ENCODE measurements at regions not wholly inside any gene's neighbourhood (a gene's known extent, or its start where the extent isn't known, plus 50 kb on each side); places are given as distances from the start of the nearest gene placed in this dataset.
"Not testable (repeated sequence)": the region's sequence is repeated elsewhere in the genome, so short reads cannot be mapped to it uniquely, and the experiment has no call there.

GRCh38 chr11:67799808-67800207 lies 125.4 kb upstream of the ALDH3B2 start:
- H3K27ac ChIP-seq; DNase-seq; H3K27me3 ChIP-seq (ENCODE audit: insufficient read depth in 3 of 3, low read length in 2 of 3); H3K9me3 ChIP-seq; H3K4me3 ChIP-seq; H3K4me1 ChIP-seq; H3K36me3 ChIP-seq (ENCODE audit: insufficient read depth in 1 of 2, low read depth in 1 of 2); ATAC-seq: not testable (repeated sequence)
- intact Hi-C loops (cut with DNase I), result loop anchor here in 1 of 2 donors (10.0 kb wide), 1 partner anchor 165 kb away; the partner anchor contains the start of gene TBX10
- 30 to 42% (median 33%) methylated on average over 4 of the region's 4 CpGs for WGBS, 3 donors
- TF ChIP-seq CTCF (IDR thresholded peaks at IDR 0.05), result peak; percentile 43

GRCh38 chr11:67797726-67798521 lies 123.5 kb upstream of the ALDH3B2 start:
- H3K4me1 ChIP-seq; H3K27me3 ChIP-seq (ENCODE audit: insufficient read depth in 3 of 3, low read length in 2 of 3); intact Hi-C loops (cut with DNase I); H3K36me3 ChIP-seq (ENCODE audit: insufficient read depth in 1 of 2, low read depth in 1 of 2); H3K4me3 ChIP-seq; H3K27ac ChIP-seq; H3K9me3 ChIP-seq; DNase-seq; ATAC-seq: not testable (repeated sequence)
- WGBS, 3 donors, result 91 to 94% (median 94%) methylated on average over 15 of the region's 15 CpGs

- ATAC-seq, result no peak
Measured at GRCh38 chr11:67795746-67796145, 121.3 kb upstream of the ALDH3B2 start.

GRCh38 chr11:67793750-67794149 lies 119.3 kb upstream of the ALDH3B2 start:
- intact Hi-C loops (cut with DNase I); H3K27ac ChIP-seq; H3K36me3 ChIP-seq (ENCODE audit: insufficient read depth in 1 of 2, low read depth in 1 of 2); H3K27me3 ChIP-seq (ENCODE audit: insufficient read depth in 3 of 3, low read length in 2 of 3); H3K4me3 ChIP-seq; H3K9me3 ChIP-seq; H3K4me1 ChIP-seq; ATAC-seq; DNase-seq: not testable (repeated sequence)
- WGBS, 3 donors, result 65 to 67% (median 65%) methylated on average over 5 to 6 of the region's 8 CpGs

More at GRCh38 chr11:67795746-67796145, 121.3 kb upstream of the ALDH3B2 start:
- intact Hi-C loops (cut with DNase I), result no loop called here
- Histone ChIP-seq H3K4me3 (no peak overlapping the region), H3K4me1 (no peaks in the 10 kb centered on the region), H3K27me3 (ENCODE audit: insufficient read depth in 3 of 3, low read length in 2 of 3) (no peaks in the 10 kb centered on the region), H3K36me3 (ENCODE audit: insufficient read depth in 1 of 2, low read depth in 1 of 2) (no peaks in the 10 kb centered on the region), H3K27ac (no peak overlapping the region), H3K9me3 (no peaks in the 10 kb centered on the region)
- DNase-seq, result no peak
- no peak for TF ChIP-seq CTCF (IDR thresholded peaks at IDR 0.05)
- WGBS, 3 donors, result 91 to 97% (median 91%) methylated on average over 11 to 12 of the region's 12 CpGs

GRCh38 chr11:67792273-67792990 lies 118.0 kb upstream of the ALDH3B2 start:
- H3K9me3 ChIP-seq; H3K36me3 ChIP-seq (ENCODE audit: insufficient read depth in 1 of 2, low read depth in 1 of 2); ATAC-seq; intact Hi-C loops (cut with DNase I); H3K27me3 ChIP-seq (ENCODE audit: insufficient read depth in 3 of 3, low read length in 2 of 3); H3K4me3 ChIP-seq; H3K4me1 ChIP-seq; H3K27ac ChIP-seq: not testable (repeated sequence)
- 9 to 15% (median 12%) methylated on average over 21 to 26 of the region's 26 CpGs for WGBS, 3 donors
- TF ChIP-seq CTCF (IDR thresholded peaks at IDR 0.05), result peak; percentile 49
- DNase-seq, result peak in 1 of 2 donors; percentile 41

GRCh38 chr11:67791598-67792170 lies 117.3 kb upstream of the ALDH3B2 start:
- H3K4me1 ChIP-seq; H3K4me3 ChIP-seq; ATAC-seq; intact Hi-C loops (cut with DNase I); H3K36me3 ChIP-seq (ENCODE audit: insufficient read depth in 1 of 2, low read depth in 1 of 2); H3K27ac ChIP-seq; DNase-seq; H3K9me3 ChIP-seq; H3K27me3 ChIP-seq (ENCODE audit: insufficient read depth in 3 of 3, low read length in 2 of 3): not testable (repeated sequence)
- WGBS, 3 donors, result 29 to 37% (median 29%) methylated on average over 11 of the region's 11 CpGs

- H3K4me1 ChIP-seq; H3K4me3 ChIP-seq; H3K36me3 ChIP-seq (ENCODE audit: insufficient read depth in 1 of 2, low read depth in 1 of 2); H3K9me3 ChIP-seq; intact Hi-C loops (cut with DNase I); DNase-seq; ATAC-seq; H3K27ac ChIP-seq; H3K27me3 ChIP-seq (ENCODE audit: insufficient read depth in 3 of 3, low read length in 2 of 3): not testable (repeated sequence)
- WGBS, 3 donors, result 46 to 50% (median 49%) methylated on average over 5 of the region's 5 CpGs
Measured at GRCh38 chr11:67788341-67788695, 113.9 kb upstream of the ALDH3B2 start.

- intact Hi-C loops (cut with DNase I); H3K36me3 ChIP-seq (ENCODE audit: insufficient read depth in 1 of 2, low read depth in 1 of 2): not testable (repeated sequence)
- 74 to 80% (median 76%) methylated on average over 16 to 19 of the region's 19 CpGs for WGBS, 3 donors
Measured at GRCh38 chr11:67787681-67788340, 113.4 kb upstream of the ALDH3B2 start.

More at GRCh38 chr11:67787681-67788340, 113.4 kb upstream of the ALDH3B2 start:
- ATAC-seq; H3K27ac ChIP-seq; H3K4me1 ChIP-seq; H3K9me3 ChIP-seq; H3K27me3 ChIP-seq (ENCODE audit: insufficient read depth in 3 of 3, low read length in 2 of 3); DNase-seq; H3K4me3 ChIP-seq: not testable (repeated sequence)
